PC-3 (cell line): ENCODE measurements at regions not wholly inside any gene's neighbourhood (a gene's known extent, or its start where the extent isn't known, plus 50 kb on each side); places are given as distances from the start of the nearest gene placed in this dataset.

Experiments used
- CTCF ChIP-seq: fragments of 300-600 bp; sonication (generic); conservative IDR thresholded peaks from 2 replicates; pipeline ENCODE4 v1.5.1; 2017; ENCODE audit warnings: antibody characterized with exemption, low read depth, mild to moderate bottlenecking, low read length
- EZH2 ChIP-seq: fragments of 300-600 bp; sonication (generic); IDR thresholded peaks from one replicate; pipeline ENCODE4 v1.6.1; 2017; ENCODE audit warnings: antibody characterized with exemption, mild to moderate bottlenecking, low read length; ENCODE audit not compliant: unreplicated experiment

- TF ChIP-seq EZH2 (no peak), CTCF (no peak)
These were observed 143.3 kb downstream of the PRL start for GRCh38 chr6:22153384-22154158.
